GM12891 (cell line): ENCODE measurements at regions not wholly inside any gene's neighbourhood (a gene's known extent, or its start where the extent isn't known, plus 50 kb on each side); places are given as distances from the start of the nearest gene placed in this dataset.

Experiments used
- POLR2A ChIP-seq: IDR thresholded peaks from 2 replicates; pipeline ENCODE4 v1.6.1; 2011; ENCODE audit warnings: low read depth, low read length, control low read depth
- POLR2AphosphoS5 ChIP-seq: IDR thresholded peaks from 2 replicates; pipeline ENCODE4 v1.6.1; 2011; ENCODE audit warnings: low read depth, low read length, control low read depth
- SPI1 ChIP-seq: IDR thresholded peaks from 2 replicates; pipeline ENCODE4 v1.6.1; 2011; ENCODE audit warnings: low read depth, low read length, control low read depth

DNA sequence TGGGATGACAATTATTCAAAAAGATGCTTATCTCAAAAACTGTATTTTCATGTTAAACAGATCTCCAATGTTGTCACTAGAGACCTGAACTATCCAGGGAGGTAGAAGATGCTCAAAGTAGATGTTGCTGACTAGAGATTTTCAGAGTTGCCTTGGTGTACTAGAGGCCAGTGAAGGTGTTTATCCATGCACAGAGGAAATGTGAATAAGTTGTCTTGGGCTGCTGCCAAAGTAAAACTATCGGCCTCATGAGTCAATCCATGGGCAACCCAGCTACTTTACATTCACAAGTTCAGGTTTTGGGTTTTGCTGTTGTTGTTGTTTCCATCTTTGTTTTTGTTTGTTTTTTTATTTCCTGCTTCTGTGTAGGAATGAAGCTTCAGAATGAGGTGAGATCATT, 141.1 kb upstream of the RANBP3L start:
- no peak for TF ChIP-seq POLR2A
- TF ChIP-seq SPI1 = no peak
- TF ChIP-seq POLR2AphosphoS5 = no peak
